GM18858 (cell line): ENCODE measurements at regions not wholly inside any gene's neighbourhood (a gene's known extent, or its start where the extent isn't known, plus 50 kb on each side); places are given as distances from the start of the nearest gene placed in this dataset.

ENCODE experiments used
- ATAC-seq: cut with Tn5 transposase; IDR thresholded peaks from one replicate; pipeline ENCODE4 v1.9.1; 2021; ENCODE audit not compliant: unreplicated experiment

GRCh38 chr16:64659866-64660265 is 462.0 kb downstream of the CDH11 start:
- no peak for ATAC-seq

GRCh38 chr16:64657316-64658011 is 464.4 kb downstream of the CDH11 start:
- no peak for ATAC-seq

GRCh38 chr16:64656471-64656870 is 465.4 kb downstream of the CDH11 start:
- no peak for ATAC-seq

GRCh38 chr16:64654178-64654577 is 467.7 kb downstream of the CDH11 start:
- no peak for ATAC-seq

GRCh38 chr16:64648282-64648681 is 473.6 kb downstream of the CDH11 start:
- no peak for ATAC-seq

- ATAC-seq, result no peak
Observed at GRCh38 chr16:64641343-64641742, 480.5 kb downstream of the CDH11 start.

- no peak for ATAC-seq
Observed at GRCh38 chr16:64638766-64639165, 483.1 kb downstream of the CDH11 start.

- no peak for ATAC-seq
Observed at GRCh38 chr16:64629622-64630021, 492.2 kb downstream of the CDH11 start.

GRCh38 chr16:64627781-64628180 is 494.1 kb downstream of the CDH11 start:
- no peak for ATAC-seq

- no peak for ATAC-seq
Observed at GRCh38 chr16:64627288-64627687, 494.6 kb downstream of the CDH11 start.

GRCh38 chr16:64626776-64627175 is 495.1 kb downstream of the CDH11 start:
- no peak for ATAC-seq

GRCh38 chr16:64621616-64622015 is 500.2 kb downstream of the CDH11 start:
- no peak for ATAC-seq

GRCh38 chr16:64617836-64618476 is 503.9 kb downstream of the CDH11 start:
- ATAC-seq, result no peak

GRCh38 chr16:64615630-64616280 is 506.1 kb downstream of the CDH11 start:
- ATAC-seq, result no peak

- no peak for ATAC-seq
Observed at GRCh38 chr16:64596196-64596595, 525.7 kb downstream of the CDH11 start.

GRCh38 chr16:64590513-64590912 is 531.4 kb downstream of the CDH11 start:
- no peak for ATAC-seq

- no peak for ATAC-seq
Observed at GRCh38 chr16:64589836-64590235, 532.0 kb downstream of the CDH11 start.

GRCh38 chr16:64586781-64587180 is 535.1 kb downstream of the CDH11 start:
- ATAC-seq, result no peak

- no peak for ATAC-seq
Observed at GRCh38 chr16:64585367-64585766, 536.5 kb downstream of the CDH11 start.

GRCh38 chr16:64580558-64580957 is 541.3 kb downstream of the CDH11 start:
- no peak for ATAC-seq

GRCh38 chr16:64579712-64580111 is 542.2 kb downstream of the CDH11 start:
- ATAC-seq, result no peak

GRCh38 chr16:64545768-64546167 is 576.1 kb downstream of the CDH11 start:
- no peak for ATAC-seq
